Muscle of leg (tissue), 3 donors: ENCODE measurements at regions not wholly inside any gene's neighbourhood (a gene's known extent, or its start where the extent isn't known, plus 50 kb on each side); places are given as distances from the start of the nearest gene placed in this dataset.
"Not testable (repeated sequence)": the region's sequence is repeated elsewhere in the genome, so short reads cannot be mapped to it uniquely, and the experiment has no call there.

Experiments
- DNase-seq: peaks from one replicate; pipeline ENCODE4 v3.0.0; 2013
- H3K27ac ChIP-seq: one replicate; pipeline ENCODE4 v1.5.1; 2013; ENCODE audit warnings: mild to moderate bottlenecking, low read length, control low read depth
- H3K27me3 ChIP-seq: one replicate; pipeline ENCODE4 v1.6.1; 2013; ENCODE audit warnings: low read length; ENCODE audit not compliant: control insufficient read depth, insufficient read depth
- H3K36me3 ChIP-seq: one replicate; pipeline ENCODE4 v1.6.1; 2013; ENCODE audit warnings: low read length; ENCODE audit not compliant: control insufficient read depth, insufficient read depth
- H3K4me1 ChIP-seq: one replicate; pipeline ENCODE4 v1.6.1; 2013; ENCODE audit warnings: low read length; ENCODE audit not compliant: control insufficient read depth, insufficient read depth
- H3K4me3 ChIP-seq: one replicate; pipeline ENCODE4 v1.5.1; 2013; ENCODE audit warnings: low read length, control low read depth
- H3K9me3 ChIP-seq: replicated peaks from 2 replicates; pipeline ENCODE4 v1.6.1; 2013; ENCODE audit warnings: low read depth, low read length; ENCODE audit not compliant: control insufficient read depth
- WGBS: methylation state at CpG from one replicate; pipeline ENCODE4 v1.1.5; 2013; ENCODE audit warnings: missing lambda C conversion rate; ENCODE audit not compliant: insufficient coverage; 5-methylcytosine and 5-hydroxymethylcytosine counted together

- no peak for DNase-seq
- Histone ChIP-seq H3K27me3 (no peaks in the 10 kb centered on the region), H3K36me3 (no peaks in the 10 kb centered on the region), H3K4me3 (no peak overlapping the region), H3K27ac (no peak overlapping the region), H3K9me3 (no peaks in the 10 kb centered on the region), H3K4me1 (no peaks in the 10 kb centered on the region)
- 60% methylated on average over 1 of the region's 4 CpGs for WGBS
These were observed 114.2 kb downstream of the DHRS2 start for GRCh38 chr14:23750357-23750756.

- Histone ChIP-seq H3K27me3 (no peaks in the 10 kb centered on the region), H3K9me3 (no peaks in the 10 kb centered on the region), H3K4me3 (no peak overlapping the region), H3K27ac (no peak overlapping the region), H3K36me3 (no peaks in the 10 kb centered on the region), H3K4me1 (no peaks in the 10 kb centered on the region)
- no CpG with 5 or more reads among the region's 2 CpGs for WGBS
- DNase-seq, result peak; percentile 4
These were observed 115.5 kb downstream of the DHRS2 start for GRCh38 chr14:23751616-23752015.

- no CpG with 5 or more reads among the region's 1 CpG for WGBS
- H3K4me3 ChIP-seq, result no peak overlapping the region
- H3K4me1 ChIP-seq, result no peaks in the 10 kb centered on the region
- no peaks in the 10 kb centered on the region for H3K27me3 ChIP-seq
- H3K36me3 ChIP-seq, result no peaks in the 10 kb centered on the region
- no peaks in the 10 kb centered on the region for H3K9me3 ChIP-seq
- DNase-seq, result no peak
- H3K27ac ChIP-seq, result no peak overlapping the region
These were observed 127.2 kb downstream of the DHRS2 start for GRCh38 chr14:23763394-23763793.

GRCh38 chr14:23766737-23767401, 130.7 kb downstream of the DHRS2 start:
- DNase-seq, result no peak
- Histone ChIP-seq H3K4me1 (no peaks in the 10 kb centered on the region), H3K27me3 (no peaks in the 10 kb centered on the region), H3K27ac (no peak overlapping the region), H3K4me3 (no peak overlapping the region), H3K9me3 (no peaks in the 10 kb centered on the region), H3K36me3 (no peaks in the 10 kb centered on the region)
- WGBS, result no CpG with 5 or more reads among the region's 1 CpG

- not testable (repeated sequence) for H3K4me1 ChIP-seq, H3K27me3 ChIP-seq, H3K36me3 ChIP-seq, DNase-seq, H3K27ac ChIP-seq, H3K9me3 ChIP-seq, H3K4me3 ChIP-seq
- 86% methylated on average over 7 of the region's 9 CpGs for WGBS
These were observed 133.1 kb downstream of the DHRS2 start for GRCh38 chr14:23769221-23769728.

GRCh38 chr14:23773981-23774380, 137.8 kb downstream of the DHRS2 start:
- DNase-seq, result no peak
- no peaks in the 10 kb centered on the region for H3K4me1 ChIP-seq
- no peaks in the 10 kb centered on the region for H3K9me3 ChIP-seq
- H3K36me3 ChIP-seq, result no peaks in the 10 kb centered on the region
- H3K4me3 ChIP-seq, result no peak overlapping the region
- no CpG with 5 or more reads among the region's 2 CpGs for WGBS
- no peaks in the 10 kb centered on the region for H3K27me3 ChIP-seq
- H3K27ac ChIP-seq, result no peak overlapping the region

GRCh38 chr14:23776296-23776695, 140.1 kb downstream of the DHRS2 start:
- Histone ChIP-seq H3K4me3 (no peak overlapping the region), H3K9me3 (no peaks in the 10 kb centered on the region), H3K4me1 (no peaks in the 10 kb centered on the region), H3K36me3 (no peaks in the 10 kb centered on the region), H3K27ac (no peak overlapping the region), H3K27me3 (no peaks in the 10 kb centered on the region)
- WGBS, result 80% methylated on average over 1 of the region's 4 CpGs
- no peak for DNase-seq

- H3K9me3 ChIP-seq, result no peaks in the 10 kb centered on the region
- WGBS, result 67% methylated on average over 1 of the region's 1 CpG
- no peaks in the 10 kb centered on the region for H3K27me3 ChIP-seq
- H3K4me1 ChIP-seq, result no peaks in the 10 kb centered on the region
- peak; percentile 8 for DNase-seq
- no peak overlapping the region for H3K4me3 ChIP-seq
- no peaks in the 10 kb centered on the region for H3K36me3 ChIP-seq
- no peak overlapping the region for H3K27ac ChIP-seq
These were observed 149.0 kb downstream of the DHRS2 start for GRCh38 chr14:23785208-23785607.

- no peaks in the 10 kb centered on the region for H3K9me3 ChIP-seq
- WGBS, result 60% methylated on average over 1 of the region's 1 CpG
These were observed 151.3 kb downstream of the DHRS2 start for GRCh38 chr14:23787436-23787835.

GRCh38 chr14:23789696-23790095, 153.5 kb downstream of the DHRS2 start:
- no peak overlapping the region for H3K4me3 ChIP-seq
- no peaks in the 10 kb centered on the region for H3K4me1 ChIP-seq
- H3K36me3 ChIP-seq, result no peaks in the 10 kb centered on the region
- WGBS, result no CpG with 5 or more reads among the region's 1 CpG
- DNase-seq, result no peak
- H3K9me3 ChIP-seq, result no peaks in the 10 kb centered on the region
- H3K27ac ChIP-seq, result no peak overlapping the region
- no peaks in the 10 kb centered on the region for H3K27me3 ChIP-seq

More at GRCh38 chr14:23787436-23787835, 151.3 kb downstream of the DHRS2 start:
- DNase-seq, result peak; percentile 1
- no peak overlapping the region for H3K4me3 ChIP-seq
- H3K4me1 ChIP-seq, result no peaks in the 10 kb centered on the region
- no peaks in the 10 kb centered on the region for H3K36me3 ChIP-seq
- no peaks in the 10 kb centered on the region for H3K27me3 ChIP-seq
- H3K27ac ChIP-seq, result no peak overlapping the region

GRCh38 chr14:23793532-23793931, 157.4 kb downstream of the DHRS2 start:
- no peaks in the 10 kb centered on the region for H3K36me3 ChIP-seq
- WGBS, result no CpG with 5 or more reads among the region's 3 CpGs
- H3K4me1 ChIP-seq, result no peaks in the 10 kb centered on the region
- no peak overlapping the region for H3K4me3 ChIP-seq
- no peaks in the 10 kb centered on the region for H3K27me3 ChIP-seq
- H3K9me3 ChIP-seq, result no peaks in the 10 kb centered on the region
- DNase-seq, result no peak
- no peak overlapping the region for H3K27ac ChIP-seq
